ENCODE measurements at regions not wholly inside any gene's neighbourhood (a gene's known extent, or its start where the extent isn't known, plus 50 kb on each side); places are given as distances from the start of the nearest gene placed in this dataset.

- Mint-ChIP-seq H3K27ac (no peak overlapping the region), H3K4me3 (no peak overlapping the region), H3K27me3 (peaks cover 22% of the 10 kb centered on the region), H3K36me3 (ENCODE audit: low read depth) (no peaks in the 10 kb centered on the region), H3K9me3 (peaks cover 10% of the 10 kb centered on the region), H3K4me1 (ENCODE audit: low read depth) (no peaks in the 10 kb centered on the region)
- intact Hi-C loops (cut with DNase I, micrococcal nuclease), result no loop called here
- Histone ChIP-seq H3K36me3 (ENCODE audit: insufficient read depth, low read length) (no peaks in the 10 kb centered on the region), H3K9me3 (ENCODE audit: control insufficient read depth in 1 of 2, insufficient read depth in 1 of 2, low read length in 2 of 2) (peaks cover 10 to 19% of the 10 kb centered on the region in 2 experiments), H3K4me3 (ENCODE audit: low read length) (no peak overlapping the region), H3K27ac (ENCODE audit: low read depth in 1 of 2, low read length in 2 of 2) (no peak overlapping the region), H3K4me1 (ENCODE audit: insufficient read depth, low read length) (peaks cover 4% of the 10 kb centered on the region), H3K27me3 (ENCODE audit: control insufficient read depth in 1 of 2, insufficient read depth in 2 of 2, low read length in 2 of 2) (no peaks in the 10 kb centered on the region)
- POLR2A ChIA-PET, result no interaction called here
- TF ChIP-seq CTCF (IDR thresholded peaks at IDR 0.05), result no peak
- ATAC-seq (ENCODE audit: poor library complexity), result no peak
- no peak for DNase-seq
- CTCF ChIA-PET, result no interaction called here
These were observed 138.3 kb downstream of the CDC5L start for GRCh38 chr6:44525761-44526351.

- Mint-ChIP-seq H3K4me3 (no peak overlapping the region), H3K9me3 (no peaks in the 10 kb centered on the region), H3K36me3 (ENCODE audit: low read depth) (no peaks in the 10 kb centered on the region), H3K27ac (no peak overlapping the region), H3K4me1 (ENCODE audit: low read depth) (no peaks in the 10 kb centered on the region), H3K27me3 (peaks cover 26% of the 10 kb centered on the region)
- TF ChIP-seq CTCF (IDR thresholded peaks at IDR 0.05), result no peak
- Histone ChIP-seq H3K4me1 (ENCODE audit: insufficient read depth, low read length) (peaks cover 4% of the 10 kb centered on the region), H3K4me3 (ENCODE audit: low read length) (no peak overlapping the region), H3K36me3 (ENCODE audit: insufficient read depth, low read length) (no peaks in the 10 kb centered on the region), H3K27ac (ENCODE audit: low read depth in 1 of 2, low read length in 2 of 2) (no peak overlapping the region), H3K27me3 (ENCODE audit: control insufficient read depth in 1 of 2, insufficient read depth in 2 of 2, low read length in 2 of 2) (no peaks in the 10 kb centered on the region), H3K9me3 (ENCODE audit: control insufficient read depth in 1 of 2, insufficient read depth in 1 of 2, low read length in 2 of 2) (peaks cover under 1 to 15% of the 10 kb centered on the region in 2 experiments)
- intact Hi-C loops (cut with DNase I, micrococcal nuclease), result no loop called here
- ChIA-PET POLR2A (no interaction called here), CTCF (no interaction called here)
- ATAC-seq (ENCODE audit: poor library complexity), result no peak
- peak in 2 of 14 experiments; percentile 7 to 23 for DNase-seq
These were observed 139.7 kb downstream of the CDC5L start for GRCh38 chr6:44527181-44527580.

- peaks cover 26% of the 10 kb centered on the region for H3K27me3 Mint-ChIP-seq
- peaks cover 0 to 9% of the 10 kb centered on the region in 2 experiments for H3K9me3 ChIP-seq (ENCODE audit: control insufficient read depth in 1 of 2, insufficient read depth in 1 of 2, low read length in 2 of 2)
- H3K27ac Mint-ChIP-seq, result no peak overlapping the region
- no peaks in the 10 kb centered on the region for H3K27me3 ChIP-seq (ENCODE audit: control insufficient read depth in 1 of 2, insufficient read depth in 2 of 2, low read length in 2 of 2)
- ChIA-PET CTCF (no interaction called here), POLR2A (no interaction called here)
- intact Hi-C loops (cut with DNase I, micrococcal nuclease), result no loop called here
- no peaks in the 10 kb centered on the region for H3K4me1 Mint-ChIP-seq (ENCODE audit: low read depth)
- DNase-seq, result no peak
- no peaks in the 10 kb centered on the region for H3K36me3 ChIP-seq (ENCODE audit: insufficient read depth, low read length)
- no peak overlapping the region for H3K27ac ChIP-seq (ENCODE audit: low read depth in 1 of 2, low read length in 2 of 2)
- no peaks in the 10 kb centered on the region for H3K36me3 Mint-ChIP-seq (ENCODE audit: low read depth)
- H3K4me1 ChIP-seq (ENCODE audit: insufficient read depth, low read length), result peaks cover 4% of the 10 kb centered on the region
- H3K4me3 ChIP-seq (ENCODE audit: low read length), result no peak overlapping the region
- no peak overlapping the region for H3K4me3 Mint-ChIP-seq
- TF ChIP-seq CTCF (IDR thresholded peaks at IDR 0.05), result no peak
- no peak for ATAC-seq (ENCODE audit: poor library complexity)
- no peaks in the 10 kb centered on the region for H3K9me3 Mint-ChIP-seq
These were observed 140.3 kb downstream of the CDC5L start for GRCh38 chr6:44527583-44528369.
